ENCODE measurements at regions not wholly inside any gene's neighbourhood (a gene's known extent, or its start where the extent isn't known, plus 50 kb on each side); places are given as distances from the start of the nearest gene placed in this dataset.

- Histone ChIP-seq H3K4me2 (ENCODE audit: low read length) (no peak overlapping the region), H3K27me3 (ENCODE audit: insufficient read depth, low read length) (no peaks in the 10 kb centered on the region), H3K79me2 (ENCODE audit: insufficient read depth, low read length) (no peaks in the 10 kb centered on the region), H3K4me3 (ENCODE audit: insufficient read depth, low read depth, low read length) (no peak overlapping the region), H2AFZ (ENCODE audit: low read depth, low read length) (no peak overlapping the region), H3K4me1 (ENCODE audit: insufficient read depth, low read length) (peaks cover 26% of the 10 kb centered on the region), H3K9me3 (ENCODE audit: insufficient read depth, low read depth, low read length) (no peaks in the 10 kb centered on the region), H3K36me3 (ENCODE audit: insufficient read depth, low read length) (no peaks in the 10 kb centered on the region), H3K9ac (ENCODE audit: low read length) (no peak overlapping the region), H4K20me1 (ENCODE audit: insufficient read depth, low read length) (no peaks in the 10 kb centered on the region), H3K27ac (ENCODE audit: low read depth, low read length) (no peak overlapping the region)
- DNase-seq (ENCODE audit: low read depth), result no peak
- TF ChIP-seq CTCF (IDR thresholded peaks at IDR 0.05; ENCODE audit: insufficient read depth, low read depth, low read length) (no peak), EZH2 (IDR thresholded peaks at IDR 0.05; ENCODE audit: insufficient read depth, low read length) (no peak)
- H3K4me1 Mint-ChIP-seq (ENCODE audit: low read depth, unreplicated experiment), result peaks cover 13% of the 10 kb centered on the region
- no peaks in the 10 kb centered on the region for H3K27me3 Mint-ChIP-seq (ENCODE audit: low read depth, unreplicated experiment)
- no peaks in the 10 kb centered on the region for H3K36me3 Mint-ChIP-seq (ENCODE audit: low read depth, unreplicated experiment)
- no peak for FAIRE-seq
- no peak overlapping the region for H3K4me3 Mint-ChIP-seq (ENCODE audit: unreplicated experiment)
- H3K9me3 Mint-ChIP-seq (ENCODE audit: unreplicated experiment), result peaks cover 2% of the 10 kb centered on the region
- H3K27ac Mint-ChIP-seq (ENCODE audit: unreplicated experiment), result no peak overlapping the region
Measured at GRCh38 chr2:219692521-219692920, 65.1 kb downstream of the SLC4A3 start.

GRCh38 chr2:219695145-219695709 lies 67.8 kb downstream of the SLC4A3 start:
- H3K27me3 Mint-ChIP-seq (ENCODE audit: low read depth, unreplicated experiment), result no peaks in the 10 kb centered on the region

More at GRCh38 chr2:219695145-219695709, 67.8 kb downstream of the SLC4A3 start:
- Mint-ChIP-seq H3K4me3 (ENCODE audit: unreplicated experiment) (no peak overlapping the region), H3K9me3 (ENCODE audit: unreplicated experiment) (peaks cover 2% of the 10 kb centered on the region), H3K4me1 (ENCODE audit: low read depth, unreplicated experiment) (no peaks in the 10 kb centered on the region), H3K27ac (ENCODE audit: unreplicated experiment) (no peak overlapping the region), H3K36me3 (ENCODE audit: low read depth, unreplicated experiment) (no peaks in the 10 kb centered on the region)
- FAIRE-seq, result no peak
- Histone ChIP-seq H3K4me3 (ENCODE audit: insufficient read depth, low read depth, low read length) (no peak overlapping the region), H3K27me3 (ENCODE audit: insufficient read depth, low read length) (no peaks in the 10 kb centered on the region), H3K27ac (ENCODE audit: low read depth, low read length) (no peak overlapping the region), H3K4me1 (ENCODE audit: insufficient read depth, low read length) (peaks cover 19% of the 10 kb centered on the region), H2AFZ (ENCODE audit: low read depth, low read length) (no peak overlapping the region), H3K9ac (ENCODE audit: low read length) (no peak overlapping the region), H3K36me3 (ENCODE audit: insufficient read depth, low read length) (no peaks in the 10 kb centered on the region), H4K20me1 (ENCODE audit: insufficient read depth, low read length) (no peaks in the 10 kb centered on the region), H3K4me2 (ENCODE audit: low read length) (no peak overlapping the region), H3K9me3 (ENCODE audit: insufficient read depth, low read depth, low read length) (no peaks in the 10 kb centered on the region), H3K79me2 (ENCODE audit: insufficient read depth, low read length) (no peaks in the 10 kb centered on the region)
- TF ChIP-seq EZH2 (IDR thresholded peaks at IDR 0.05; ENCODE audit: insufficient read depth, low read length), result no peak
- no peak for TF ChIP-seq CTCF (IDR thresholded peaks at IDR 0.05; ENCODE audit: insufficient read depth, low read depth, low read length)
- DNase-seq (ENCODE audit: low read depth), result no peak
